GM12865 (cell line): ENCODE measurements at regions not wholly inside any gene's neighbourhood (a gene's known extent, or its start where the extent isn't known, plus 50 kb on each side); places are given as distances from the start of the nearest gene placed in this dataset.

Source experiments
- DNase-seq: peaks from one replicate; pipeline ENCODE4 v3.0.0; 2010; ENCODE audit warnings: low read depth
- H3K4me3 ChIP-seq: 2 replicates; pipeline ENCODE4 v1.5.1; 2011; ENCODE audit warnings: mild to moderate bottlenecking, low read depth, low read length, control low read depth
- CTCF ChIP-seq: IDR thresholded peaks from 2 replicates; pipeline ENCODE4 v1.5.1; 2011; ENCODE audit warnings: low read length, control low read depth, low read depth, inconsistent platforms; ENCODE audit not compliant: insufficient read depth; ENCODE audit errors: missing control alignments

DNA sequence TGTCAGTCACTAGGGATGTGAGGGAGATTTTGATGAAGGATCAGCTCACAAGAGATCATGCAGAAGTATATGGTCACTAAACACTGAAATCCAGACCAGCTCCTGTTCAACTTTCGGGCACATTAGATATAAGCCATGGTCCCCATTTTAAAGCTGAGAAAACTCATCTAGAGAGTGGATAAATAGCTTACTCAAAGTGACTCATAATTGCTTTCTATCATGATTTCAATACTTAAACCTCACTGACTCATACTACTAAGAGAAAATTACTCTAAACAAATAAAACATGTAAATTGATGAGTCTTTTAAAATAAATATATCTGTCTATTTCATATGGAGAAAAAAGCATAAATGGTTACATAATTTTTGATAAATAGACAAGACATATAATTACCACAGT lies 567.7 kb downstream of the TLR4 start:
- no peak overlapping the region for H3K4me3 ChIP-seq
- DNase-seq: no peak
- no peak for TF ChIP-seq CTCF

DNA sequence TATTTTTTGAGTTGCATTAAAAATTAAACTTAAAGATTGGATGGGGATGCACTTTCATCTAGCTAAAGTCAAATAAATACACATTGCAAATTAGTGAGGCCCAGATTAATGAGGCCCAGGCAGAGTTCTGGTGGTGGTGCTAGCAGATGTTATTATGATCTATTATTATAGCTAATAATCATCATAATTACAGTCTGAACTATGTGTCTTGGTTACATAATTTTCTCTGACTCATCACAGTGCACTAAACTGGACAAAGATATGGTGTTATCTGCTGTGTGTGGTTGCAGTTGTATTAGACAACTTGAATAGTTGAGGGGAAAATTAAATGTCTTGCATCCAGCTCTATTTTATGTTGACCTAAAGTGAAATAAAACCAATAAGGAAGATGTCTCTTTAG lies 568.8 kb downstream of the TLR4 start:
- no peak for DNase-seq
- no peak for TF ChIP-seq CTCF

GRCh38 chr9:118276784-118277183 lies 572.6 kb downstream of the TLR4 start:
- no peak for TF ChIP-seq CTCF
- no peak for DNase-seq
- no peak overlapping the region for H3K4me3 ChIP-seq

More for the DNA sequence above, 568.8 kb downstream of the TLR4 start:
- H3K4me3 ChIP-seq: no peak overlapping the region

DNA sequence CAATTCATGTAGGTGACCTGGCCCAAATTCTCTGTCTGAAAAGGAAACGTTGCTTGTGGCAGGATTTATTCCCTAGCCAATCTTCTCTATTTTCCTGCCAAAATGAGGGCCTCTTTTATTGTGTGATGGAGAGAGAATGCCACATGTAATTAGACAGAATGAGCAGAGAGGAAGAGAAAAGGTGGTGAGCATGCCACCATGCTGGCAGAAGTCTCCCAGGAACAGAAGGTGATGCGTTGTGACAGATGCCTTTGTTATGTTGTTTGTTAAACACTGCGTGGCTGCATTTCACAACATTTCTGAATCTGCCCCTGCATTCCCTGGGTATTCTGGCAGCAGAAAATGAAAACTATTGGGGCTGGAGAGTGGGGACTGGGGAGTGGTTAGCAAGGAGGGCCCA lies 577.6 kb downstream of the TLR4 start:
- no peak overlapping the region for H3K4me3 ChIP-seq
- TF ChIP-seq CTCF: no peak
- no peak for DNase-seq

GRCh38 chr9:118283488-118283887 lies 579.3 kb downstream of the TLR4 start:
- H3K4me3 ChIP-seq: no peak overlapping the region

DNA sequence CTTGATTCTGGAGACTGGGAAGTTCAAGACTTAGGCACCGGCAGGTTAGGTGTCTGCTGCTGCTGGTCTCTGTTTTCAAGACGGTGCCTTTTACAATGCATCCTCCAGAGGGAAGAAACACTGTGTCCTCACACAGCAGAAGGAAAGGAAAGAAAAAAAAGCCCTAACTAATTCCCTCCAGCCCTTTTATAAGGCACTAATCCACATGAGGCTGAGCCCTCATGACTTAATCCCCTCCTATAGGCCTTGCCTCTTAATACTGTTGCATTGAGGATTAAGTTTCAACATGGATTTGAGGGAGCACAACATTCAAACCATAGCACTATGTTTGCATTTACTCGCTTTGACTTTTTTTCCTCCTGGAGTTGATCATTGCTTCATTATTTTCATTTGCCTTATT lies 585.9 kb downstream of the TLR4 start:
- no peak overlapping the region for H3K4me3 ChIP-seq
- no peak for DNase-seq
- TF ChIP-seq CTCF: no peak

More at GRCh38 chr9:118283488-118283887, 579.3 kb downstream of the TLR4 start:
- no peak for TF ChIP-seq CTCF
- DNase-seq: no peak

DNA sequence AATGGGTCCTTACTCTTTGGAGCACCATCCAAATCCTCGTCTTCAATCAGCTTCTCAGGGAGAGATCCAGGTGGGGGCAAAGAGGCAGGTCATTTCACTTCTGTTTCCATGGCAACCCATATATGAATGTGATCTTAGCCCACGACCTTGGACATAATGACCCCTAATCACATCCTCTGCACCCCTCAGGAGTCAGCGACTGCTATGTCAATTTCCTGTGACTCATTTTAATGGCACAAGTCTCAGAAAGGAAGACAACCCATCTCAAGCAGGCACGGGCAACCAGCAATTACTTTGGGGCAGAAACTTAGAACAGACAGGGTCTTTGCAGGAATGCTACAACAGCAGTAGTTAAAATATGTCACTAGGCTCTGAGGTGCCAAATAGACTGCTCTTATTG lies 591.2 kb downstream of the TLR4 start:
- H3K4me3 ChIP-seq: no peak overlapping the region
- no peak for TF ChIP-seq CTCF
- DNase-seq: no peak
